Activated naive CD4-positive, alpha-beta T cell treated with anti-CD3 and anti-CD28 coated beads, Interleukin-2, amount 10 ng/mL, durations not matched to agents 7 days and 5 days (primary cell): ENCODE measurements at regions not wholly inside any gene's neighbourhood (a gene's known extent, or its start where the extent isn't known, plus 50 kb on each side); places are given as distances from the start of the nearest gene placed in this dataset.

Source experiments
- CTCF ChIA-PET: fragments of 350-600 bp; sonication (Branson Sonifier 250); formaldehyde crosslinking; loops from one replicate; lab custom pipeline; 2021; ENCODE audit warnings: antibody characterized with exemption; lab: Charles Lee
- DNase-seq: peaks from one replicate; pipeline ENCODE4 v3.0.0-alpha.2; 2020
- H3K27ac Mint-ChIP-seq: one replicate; pipeline ENCODE4 v1.8.0; 2021; ENCODE audit warnings: mild to moderate bottlenecking, moderate library complexity, mixed read lengths
- H3K27me3 Mint-ChIP-seq: one replicate; pipeline ENCODE4 v1.8.0; 2021; ENCODE audit warnings: mild to moderate bottlenecking, mixed read lengths
- H3K36me3 Mint-ChIP-seq: one replicate; pipeline ENCODE4 v1.8.0; 2021; ENCODE audit warnings: mixed read lengths
- H3K4me1 Mint-ChIP-seq: one replicate; pipeline ENCODE4 v1.8.0; 2021; ENCODE audit warnings: mixed read lengths
- H3K4me3 Mint-ChIP-seq: one replicate; pipeline ENCODE4 v1.8.0; 2021; ENCODE audit warnings: mild to moderate bottlenecking, moderate library complexity, mixed read lengths
- H3K9me3 Mint-ChIP-seq: one replicate; pipeline ENCODE4 v1.8.0; 2021; ENCODE audit warnings: mixed read lengths

GRCh38 chr22:48265000-48265625, 1502.7 kb downstream of the TBC1D22A start:
- no peak overlapping the region for H3K4me3 Mint-ChIP-seq
- no peaks in the 10 kb centered on the region for H3K9me3 Mint-ChIP-seq
- peaks cover 4% of the 10 kb centered on the region for H3K27me3 Mint-ChIP-seq
- no peak overlapping the region for H3K27ac Mint-ChIP-seq
- H3K4me1 Mint-ChIP-seq = no peaks in the 10 kb centered on the region
- CTCF ChIA-PET = no interaction called here
- H3K36me3 Mint-ChIP-seq = no peaks in the 10 kb centered on the region
- no peak for DNase-seq

- Mint-ChIP-seq H3K9me3 (no peaks in the 10 kb centered on the region), H3K27me3 (peaks cover 4% of the 10 kb centered on the region), H3K36me3 (no peaks in the 10 kb centered on the region), H3K27ac (no peak overlapping the region), H3K4me1 (no peaks in the 10 kb centered on the region), H3K4me3 (no peak overlapping the region)
- no peak for DNase-seq
- CTCF ChIA-PET = no interaction called here
Observed at GRCh38 chr22:48264586-48264985, 1502.1 kb downstream of the TBC1D22A start.

GRCh38 chr22:48263791-48264351, 1501.4 kb downstream of the TBC1D22A start:
- no peaks in the 10 kb centered on the region for H3K4me1 Mint-ChIP-seq
- CTCF ChIA-PET = no interaction called here
- no peak overlapping the region for H3K4me3 Mint-ChIP-seq
- no peak for DNase-seq
- H3K9me3 Mint-ChIP-seq = no peaks in the 10 kb centered on the region
- no peak overlapping the region for H3K27ac Mint-ChIP-seq
- H3K36me3 Mint-ChIP-seq = no peaks in the 10 kb centered on the region
- H3K27me3 Mint-ChIP-seq = peaks cover 4% of the 10 kb centered on the region

- Mint-ChIP-seq H3K4me1 (no peaks in the 10 kb centered on the region), H3K36me3 (no peaks in the 10 kb centered on the region), H3K27ac (no peak overlapping the region), H3K4me3 (no peak overlapping the region), H3K27me3 (peaks cover 4% of the 10 kb centered on the region), H3K9me3 (no peaks in the 10 kb centered on the region)
- CTCF ChIA-PET = no interaction called here
- no peak for DNase-seq
Observed at GRCh38 chr22:48263431-48263765, 1500.9 kb downstream of the TBC1D22A start.

GRCh38 chr22:48262596-48263430, 1500.4 kb downstream of the TBC1D22A start:
- no peaks in the 10 kb centered on the region for H3K36me3 Mint-ChIP-seq
- peaks cover 7% of the 10 kb centered on the region for H3K27me3 Mint-ChIP-seq
- H3K4me3 Mint-ChIP-seq = no peak overlapping the region
- CTCF ChIA-PET = no interaction called here
- H3K27ac Mint-ChIP-seq = no peak overlapping the region
- no peaks in the 10 kb centered on the region for H3K4me1 Mint-ChIP-seq
- no peak for DNase-seq
- H3K9me3 Mint-ChIP-seq = no peaks in the 10 kb centered on the region

GRCh38 chr22:48261706-48262105, 1499.3 kb downstream of the TBC1D22A start:
- CTCF ChIA-PET = interaction anchor here (0.5 kb wide), 1 partner anchor 1631 kb away, joined by 4 read pairs; no protein-coding TSS in a partner anchor
- no peaks in the 10 kb centered on the region for H3K4me1 Mint-ChIP-seq
- H3K4me3 Mint-ChIP-seq = no peak overlapping the region
- H3K36me3 Mint-ChIP-seq = no peaks in the 10 kb centered on the region
- no peak for DNase-seq
- H3K27ac Mint-ChIP-seq = no peak overlapping the region
- peaks cover 3% of the 10 kb centered on the region for H3K27me3 Mint-ChIP-seq
- no peaks in the 10 kb centered on the region for H3K9me3 Mint-ChIP-seq

GRCh38 chr22:48261048-48261621, 1498.7 kb downstream of the TBC1D22A start:
- CTCF ChIA-PET = no interaction called here
- Mint-ChIP-seq H3K27me3 (peaks cover 3% of the 10 kb centered on the region), H3K27ac (no peak overlapping the region), H3K4me1 (no peaks in the 10 kb centered on the region), H3K36me3 (no peaks in the 10 kb centered on the region), H3K4me3 (no peak overlapping the region), H3K9me3 (no peaks in the 10 kb centered on the region)
- no peak for DNase-seq

- no peaks in the 10 kb centered on the region for H3K4me1 Mint-ChIP-seq
Observed at GRCh38 chr22:48259991-48260670, 1497.7 kb downstream of the TBC1D22A start.

GRCh38 chr22:48258811-48259210, 1496.4 kb downstream of the TBC1D22A start:
- no peak for DNase-seq
- no peaks in the 10 kb centered on the region for H3K36me3 Mint-ChIP-seq
- peaks cover 3% of the 10 kb centered on the region for H3K27me3 Mint-ChIP-seq
- H3K4me1 Mint-ChIP-seq = no peaks in the 10 kb centered on the region
- H3K9me3 Mint-ChIP-seq = no peaks in the 10 kb centered on the region
- no peak overlapping the region for H3K27ac Mint-ChIP-seq
- CTCF ChIA-PET = no interaction called here
- no peak overlapping the region for H3K4me3 Mint-ChIP-seq

More at GRCh38 chr22:48259991-48260670, 1497.7 kb downstream of the TBC1D22A start:
- no peak overlapping the region for H3K4me3 Mint-ChIP-seq
- no peak overlapping the region for H3K27ac Mint-ChIP-seq
- CTCF ChIA-PET = no interaction called here
- DNase-seq = no peak
- peaks cover 3% of the 10 kb centered on the region for H3K27me3 Mint-ChIP-seq
- no peaks in the 10 kb centered on the region for H3K9me3 Mint-ChIP-seq
- H3K36me3 Mint-ChIP-seq = no peaks in the 10 kb centered on the region

- Mint-ChIP-seq H3K27ac (no peak overlapping the region), H3K4me3 (no peak overlapping the region), H3K36me3 (no peaks in the 10 kb centered on the region), H3K27me3 (peaks cover 3% of the 10 kb centered on the region), H3K9me3 (no peaks in the 10 kb centered on the region), H3K4me1 (no peaks in the 10 kb centered on the region)
- CTCF ChIA-PET = no interaction called here
- no peak for DNase-seq
Observed at GRCh38 chr22:48258064-48258701, 1495.7 kb downstream of the TBC1D22A start.

- Mint-ChIP-seq H3K9me3 (no peaks in the 10 kb centered on the region), H3K4me1 (no peaks in the 10 kb centered on the region), H3K27me3 (peaks cover 3% of the 10 kb centered on the region), H3K36me3 (no peaks in the 10 kb centered on the region), H3K27ac (no peak overlapping the region), H3K4me3 (no peak overlapping the region)
- CTCF ChIA-PET = no interaction called here
- no peak for DNase-seq
Observed at GRCh38 chr22:48257685-48258055, 1495.2 kb downstream of the TBC1D22A start.

- H3K4me3 Mint-ChIP-seq = no peak overlapping the region
- H3K27me3 Mint-ChIP-seq = peaks cover 3% of the 10 kb centered on the region
- H3K27ac Mint-ChIP-seq = no peak overlapping the region
- no peaks in the 10 kb centered on the region for H3K9me3 Mint-ChIP-seq
- DNase-seq = no peak
- no peaks in the 10 kb centered on the region for H3K4me1 Mint-ChIP-seq
- H3K36me3 Mint-ChIP-seq = no peaks in the 10 kb centered on the region
- CTCF ChIA-PET = no interaction called here
Observed at GRCh38 chr22:48256776-48257684, 1494.6 kb downstream of the TBC1D22A start.

- Mint-ChIP-seq H3K9me3 (no peaks in the 10 kb centered on the region), H3K27me3 (peaks cover 4% of the 10 kb centered on the region), H3K4me3 (no peak overlapping the region), H3K27ac (no peak overlapping the region), H3K4me1 (no peaks in the 10 kb centered on the region), H3K36me3 (no peaks in the 10 kb centered on the region)
- no peak for DNase-seq
- CTCF ChIA-PET = no interaction called here
Observed at GRCh38 chr22:48256041-48256739, 1493.7 kb downstream of the TBC1D22A start.
